ENCODE measurements at regions not wholly inside any gene's neighbourhood (a gene's known extent, or its start where the extent isn't known, plus 50 kb on each side); places are given as distances from the start of the nearest gene placed in this dataset.

- DNase-seq: no peak
Measured at GRCh38 chr3:95418251-95418650, 1355.4 kb downstream of the NSUN3 start.

DNA sequence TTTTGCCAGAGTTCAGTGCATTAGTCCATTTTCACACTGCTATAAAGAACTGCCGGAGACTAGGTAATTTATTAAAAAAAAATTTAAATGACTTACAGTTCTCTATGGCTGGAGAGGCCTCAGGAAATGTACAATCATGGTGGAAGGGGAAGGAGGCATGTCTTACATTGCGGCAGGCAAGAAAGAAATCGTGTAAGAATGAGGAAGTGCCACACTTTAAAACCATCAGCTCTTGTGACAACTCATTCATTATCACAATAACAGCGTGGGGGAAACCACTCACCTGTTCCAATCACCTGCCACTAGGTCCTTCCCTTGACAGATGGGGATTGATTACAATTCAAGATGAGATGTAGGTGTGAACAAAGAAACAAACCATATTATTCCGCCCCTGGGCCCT is 1361.4 kb downstream of the NSUN3 start:
- DNase-seq: no peak

GRCh38 chr3:95434491-95434890 is 1371.6 kb downstream of the NSUN3 start:
- no peak for DNase-seq

GRCh38 chr3:95437409-95437808 is 1374.5 kb downstream of the NSUN3 start:
- DNase-seq: no peak

DNA sequence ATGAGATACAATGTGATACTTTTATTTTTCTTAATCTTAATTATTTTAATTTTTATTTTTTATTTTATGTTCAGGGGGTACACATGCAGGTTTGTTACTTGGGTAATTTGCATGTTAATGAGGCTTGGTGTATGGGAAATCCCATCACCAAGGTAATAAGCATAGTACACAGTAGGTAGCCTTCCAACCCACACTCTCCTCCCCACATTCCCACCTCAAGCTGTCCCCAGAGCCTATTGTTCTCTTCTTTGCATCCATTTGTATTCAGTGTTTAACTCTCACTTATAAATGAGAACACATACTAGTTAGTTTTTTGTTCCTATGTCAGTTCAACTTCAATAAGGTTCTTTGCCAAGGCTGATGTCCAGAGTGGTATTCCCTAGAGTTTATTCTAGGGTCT is 1375.4 kb downstream of the NSUN3 start:
- DNase-seq: no peak

GRCh38 chr3:95442766-95443165 is 1371.6 kb upstream of the EPHA6 start:
- DNase-seq: no peak

DNA sequence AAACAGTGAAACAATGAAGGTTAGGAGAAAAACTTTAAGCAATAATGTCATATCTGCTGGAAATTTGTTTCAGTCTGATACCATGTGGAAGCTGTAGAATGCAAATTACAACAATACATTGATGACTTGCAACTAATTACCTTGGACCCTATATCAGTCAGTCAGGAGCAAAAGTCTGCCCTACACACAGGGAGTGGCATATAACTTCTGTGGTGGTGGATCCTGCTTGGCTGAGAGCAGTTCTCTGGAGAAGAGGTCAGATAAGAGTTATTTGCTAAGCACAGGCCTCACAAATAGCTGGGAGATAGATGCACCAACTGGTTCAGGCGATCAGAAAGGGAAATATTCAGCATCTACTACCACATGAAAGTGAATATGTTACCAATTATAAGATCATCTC is 1364.6 kb upstream of the EPHA6 start:
- no peak for DNase-seq

DNA sequence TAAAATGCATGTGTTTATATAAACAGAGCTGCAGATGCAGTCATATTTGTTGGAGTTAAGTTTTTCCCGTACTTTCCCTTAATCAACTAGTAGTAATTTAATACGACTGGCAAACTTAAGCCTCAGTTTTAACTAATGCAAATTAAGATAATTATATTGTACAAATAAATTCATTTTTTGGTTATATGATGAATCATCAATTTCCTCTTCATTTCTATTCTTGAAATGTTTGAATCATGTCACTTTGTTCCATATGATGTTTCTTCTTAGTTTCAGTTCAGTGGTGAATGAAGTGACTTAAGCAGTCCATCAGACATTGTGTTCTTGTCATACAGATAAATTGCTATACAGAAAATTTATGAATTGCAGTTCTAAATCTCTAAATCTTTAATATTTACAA is 1361.2 kb upstream of the EPHA6 start:
- DNase-seq: no peak

- no peak for DNase-seq
Measured at GRCh38 chr3:95456835-95457234, 1357.6 kb upstream of the EPHA6 start.

DNA sequence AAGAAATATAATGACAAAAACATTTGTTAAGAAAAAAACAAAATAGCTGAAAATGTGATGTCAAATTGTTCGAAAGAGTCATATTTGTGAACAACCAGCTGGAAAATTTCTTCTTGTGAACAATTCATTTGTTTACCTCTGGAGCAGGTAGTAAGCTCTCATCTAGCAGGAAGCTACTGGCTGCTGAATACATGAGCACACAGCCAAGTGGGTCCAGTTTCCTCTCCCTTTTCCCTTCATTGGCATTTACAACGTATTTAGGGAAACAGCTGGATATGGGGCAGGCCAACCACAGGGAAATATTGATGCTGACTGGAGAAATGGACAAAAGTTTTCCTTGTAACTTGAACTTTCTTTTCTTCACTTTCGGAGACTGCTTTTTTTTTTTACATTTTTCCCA is 1354.7 kb upstream of the EPHA6 start:
- no peak for DNase-seq

GRCh38 chr3:95460274-95460673 is 1354.1 kb upstream of the EPHA6 start:
- no peak for DNase-seq

DNA sequence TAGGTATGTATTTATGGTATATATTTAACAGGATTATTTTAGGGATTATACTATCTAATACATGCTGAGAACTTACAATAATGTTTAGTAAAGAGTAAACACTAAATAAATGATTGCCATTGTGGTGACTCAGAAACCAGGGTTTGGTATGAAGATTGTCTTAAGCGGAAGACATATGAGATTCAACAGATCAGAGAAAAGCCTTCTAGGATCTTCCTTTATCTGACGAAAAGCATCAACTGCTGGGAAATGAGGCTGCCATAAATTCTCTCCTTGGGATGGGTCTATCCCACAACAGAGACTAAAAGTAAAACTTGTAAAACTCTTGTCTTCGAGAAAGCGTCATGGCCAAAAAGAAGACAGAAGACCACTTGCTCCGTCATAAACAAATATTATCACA is 1352.2 kb upstream of the EPHA6 start:
- DNase-seq: no peak

- no peak for DNase-seq
Measured at GRCh38 chr3:95464346-95464745, 1350.0 kb upstream of the EPHA6 start.

- no peak for DNase-seq
Measured at GRCh38 chr3:95468331-95468730, 1346.1 kb upstream of the EPHA6 start.

- DNase-seq: no peak
Measured at GRCh38 chr3:95474338-95474737, 1340.1 kb upstream of the EPHA6 start.

- DNase-seq: no peak
Measured at GRCh38 chr3:95476534-95476933, 1337.9 kb upstream of the EPHA6 start.

GRCh38 chr3:95506174-95506573 is 1308.2 kb upstream of the EPHA6 start:
- DNase-seq: no peak

DNA sequence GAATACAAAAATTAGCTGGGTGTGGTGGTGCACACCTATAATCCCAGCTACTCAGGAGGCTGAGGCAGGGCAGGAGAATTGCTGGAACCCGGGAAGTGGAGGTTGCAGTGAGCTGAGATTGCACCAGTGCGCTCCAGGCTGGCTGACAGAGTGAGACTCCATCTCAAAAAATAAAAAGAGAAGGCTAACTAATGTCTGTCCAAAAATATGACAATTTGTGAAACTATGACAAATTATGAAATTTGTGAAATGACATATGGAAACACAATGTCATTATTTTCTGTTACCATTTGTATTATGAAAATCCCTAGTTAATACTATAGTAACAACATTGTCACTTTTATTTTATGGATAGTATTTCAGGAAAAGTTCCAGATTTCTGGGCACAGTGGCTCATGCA is 1306.3 kb upstream of the EPHA6 start:
- DNase-seq: no peak

- DNase-seq: no peak
Measured at GRCh38 chr3:95511828-95512227, 1302.6 kb upstream of the EPHA6 start.

GRCh38 chr3:95514260-95514659 is 1300.1 kb upstream of the EPHA6 start:
- no peak for DNase-seq

DNA sequence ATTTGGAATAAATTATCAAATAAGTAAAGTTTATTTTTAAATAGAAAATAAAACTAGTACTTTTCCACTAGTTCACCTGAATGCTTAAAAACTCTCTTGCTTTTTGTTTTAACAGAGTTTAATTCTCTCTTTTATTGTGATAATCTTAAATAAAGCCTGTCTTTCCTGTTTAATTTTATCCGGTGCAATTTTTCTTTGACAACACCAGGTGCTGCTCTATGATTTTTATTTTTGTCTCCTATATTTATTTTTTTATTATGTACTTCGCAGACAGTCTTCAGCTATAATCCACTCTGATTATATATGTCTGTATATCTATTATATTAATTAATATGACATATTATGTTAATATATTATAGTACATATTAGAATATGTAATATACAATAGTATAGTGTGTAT is 1293.0 kb upstream of the EPHA6 start:
- no peak for DNase-seq

DNA sequence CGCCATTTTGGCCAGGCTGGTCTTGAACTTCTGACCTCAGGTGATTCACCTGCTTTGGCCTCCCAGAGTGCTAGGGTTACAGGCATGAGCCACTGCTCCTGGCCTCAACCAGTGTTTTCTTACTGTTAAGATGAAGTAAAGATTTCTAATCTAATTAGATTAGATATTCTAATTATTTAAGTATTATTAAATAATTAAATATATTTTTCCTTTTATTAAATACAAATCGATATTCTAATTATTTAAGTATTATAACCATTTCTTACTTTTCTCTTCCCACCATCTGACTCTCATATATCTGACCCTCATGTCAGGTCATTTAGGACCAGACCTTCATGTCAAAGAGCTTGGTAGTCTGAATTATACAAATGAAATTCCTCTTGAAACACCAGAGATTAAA is 1291.9 kb upstream of the EPHA6 start:
- no peak for DNase-seq

DNA sequence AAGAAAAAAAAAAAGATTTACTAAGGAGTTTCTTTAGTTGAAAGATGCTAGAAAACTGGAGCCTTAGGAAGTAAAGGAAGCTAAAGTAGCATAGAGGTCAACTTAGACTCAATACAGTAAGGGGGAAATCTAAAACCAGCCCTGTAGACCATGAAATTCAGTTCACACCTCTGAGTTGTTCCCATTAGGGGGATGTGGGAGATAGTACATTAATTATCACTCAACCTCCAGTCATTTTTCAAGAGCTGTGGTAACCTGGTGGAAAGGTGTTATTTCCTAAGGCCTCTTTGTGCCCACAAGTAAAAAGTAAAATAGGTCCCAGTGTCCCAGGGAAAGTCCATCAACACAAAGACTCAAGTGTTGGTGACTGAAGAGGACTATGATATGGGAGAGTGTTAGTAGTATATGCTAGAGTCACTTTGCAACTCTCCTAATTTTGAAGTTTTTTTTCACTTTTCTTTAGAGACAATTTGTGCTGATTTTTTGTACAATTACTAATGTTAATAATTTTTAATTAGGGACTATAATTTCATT is 1274.4 kb upstream of the EPHA6 start:
- no peak for DNase-seq

GRCh38 chr3:95565502-95565901 is 1248.9 kb upstream of the EPHA6 start:
- DNase-seq: no peak

DNA sequence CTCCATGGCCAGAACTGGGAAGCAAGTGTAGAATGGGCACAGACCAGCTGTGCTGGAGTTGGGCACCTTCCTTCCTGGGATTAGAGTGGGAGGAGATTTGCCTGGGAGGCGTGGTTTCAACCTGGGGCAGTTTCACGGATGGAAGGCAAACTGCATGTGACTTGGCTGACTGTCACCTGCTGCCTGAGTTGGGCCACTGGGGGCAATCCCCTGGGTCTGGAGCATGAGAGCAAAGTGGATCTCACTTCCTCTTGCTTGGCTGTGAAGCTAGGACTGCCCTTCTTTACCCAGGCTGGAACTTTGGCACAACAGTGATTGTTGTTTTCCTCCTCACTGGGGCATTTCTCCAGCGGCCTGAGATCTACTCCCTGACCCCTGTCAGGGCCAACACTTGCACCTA is 1247.0 kb upstream of the EPHA6 start:
- DNase-seq: no peak

DNA sequence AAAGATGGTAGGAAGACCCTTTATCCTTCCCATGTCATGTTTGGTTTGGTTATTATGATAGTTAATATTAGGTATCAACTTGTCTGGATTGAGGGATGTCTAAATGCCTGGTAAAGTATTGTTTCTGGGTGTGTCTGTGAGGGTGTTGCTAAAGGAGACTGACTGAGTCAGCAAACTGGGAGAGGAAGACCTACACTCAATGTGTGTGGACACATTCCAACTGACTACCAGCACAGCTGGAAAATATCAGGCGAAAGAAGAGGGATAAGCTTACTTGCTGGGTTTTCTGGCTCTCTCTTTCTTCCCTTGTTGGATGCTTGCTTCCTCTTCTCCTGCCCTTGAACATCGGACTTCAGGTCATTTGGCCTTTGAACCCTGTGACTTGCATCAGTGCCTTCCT is 1227.6 kb upstream of the EPHA6 start:
- DNase-seq: no peak
